ENCODE measurements at regions not wholly inside any gene's neighbourhood (a gene's known extent, or its start where the extent isn't known, plus 50 kb on each side); places are given as distances from the start of the nearest gene placed in this dataset.

- DNase-seq (ENCODE audit: low spot score) = no peak
- TF ChIP-seq, protein P1, sequence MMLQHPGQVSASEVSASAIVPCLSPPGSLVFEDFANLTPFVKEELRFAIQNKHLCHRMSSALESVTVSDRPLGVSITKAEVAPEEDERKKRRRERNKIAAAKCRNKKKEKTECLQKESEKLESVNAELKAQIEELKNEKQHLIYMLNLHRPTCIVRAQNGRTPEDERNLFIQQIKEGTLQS (IDR thresholded peaks at IDR 0.05) = no peak
- no peak for TF ChIP-seq TAF1 (conservative IDR thresholded peaks at IDR 0.05)
- TF ChIP-seq SP1 (IDR thresholded peaks at IDR 0.05) = no peak
- no peak for TF ChIP-seq GABPA (IDR thresholded peaks at IDR 0.05 in 1 of 2, conservative IDR thresholded peaks at IDR 0.05 in 1 of 2)
- no peak for TF ChIP-seq FOXA1 (IDR thresholded peaks at IDR 0.05)
- no peak for TF ChIP-seq JUND (IDR thresholded peaks at IDR 0.05)
- TF ChIP-seq REST (IDR thresholded peaks at IDR 0.05) = no peak
- TF ChIP-seq, protein P2, sequence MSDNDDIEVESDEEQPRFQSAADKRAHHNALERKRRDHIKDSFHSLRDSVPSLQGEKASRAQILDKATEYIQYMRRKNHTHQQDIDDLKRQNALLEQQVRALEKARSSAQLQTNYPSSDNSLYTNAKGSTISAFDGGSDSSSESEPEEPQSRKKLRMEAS (IDR thresholded peaks at IDR 0.05) = no peak
- TF ChIP-seq RXRA (IDR thresholded peaks at IDR 0.05) = no peak
- no peak for TF ChIP-seq YY1 (IDR thresholded peaks at IDR 0.05)
- TF ChIP-seq EGR1 (IDR thresholded peaks at IDR 0.05; ENCODE audit: low read depth in 2 of 2) = no peak
- TF ChIP-seq NR2F2 (IDR thresholded peaks at IDR 0.05) = no peak
- no peak for TF ChIP-seq FOXA2 (IDR thresholded peaks at IDR 0.05)
- TF ChIP-seq HNF4A (conservative IDR thresholded peaks at IDR 0.05) = no peak
- TF ChIP-seq, protein P3, sequence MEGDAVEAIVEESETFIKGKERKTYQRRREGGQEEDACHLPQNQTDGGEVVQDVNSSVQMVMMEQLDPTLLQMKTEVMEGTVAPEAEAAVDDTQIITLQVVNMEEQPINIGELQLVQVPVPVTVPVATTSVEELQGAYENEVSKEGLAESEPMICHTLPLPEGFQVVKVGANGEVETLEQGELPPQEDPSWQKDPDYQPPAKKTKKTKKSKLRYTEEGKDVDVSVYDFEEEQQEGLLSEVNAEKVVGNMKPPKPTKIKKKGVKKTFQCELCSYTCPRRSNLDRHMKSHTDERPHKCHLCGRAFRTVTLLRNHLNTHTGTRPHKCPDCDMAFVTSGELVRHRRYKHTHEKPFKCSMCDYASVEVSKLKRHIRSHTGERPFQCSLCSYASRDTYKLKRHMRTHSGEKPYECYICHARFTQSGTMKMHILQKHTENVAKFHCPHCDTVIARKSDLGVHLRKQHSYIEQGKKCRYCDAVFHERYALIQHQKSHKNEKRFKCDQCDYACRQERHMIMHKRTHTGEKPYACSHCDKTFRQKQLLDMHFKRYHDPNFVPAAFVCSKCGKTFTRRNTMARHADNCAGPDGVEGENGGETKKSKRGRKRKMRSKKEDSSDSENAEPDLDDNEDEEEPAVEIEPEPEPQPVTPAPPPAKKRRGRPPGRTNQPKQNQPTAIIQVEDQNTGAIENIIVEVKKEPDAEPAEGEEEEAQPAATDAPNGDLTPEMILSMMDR (IDR thresholded peaks at IDR 0.05; ENCODE audit: low read depth, low read length, missing input control) = no peak
- Histone ChIP-seq H3K27me3 (ENCODE audit: control insufficient read depth in 4 of 4, insufficient read depth in 4 of 4, low read length in 3 of 4) (no peaks in the 10 kb centered on the region), H3K4me3 (ENCODE audit: low read depth in 1 of 3, low read length in 3 of 3) (no peak overlapping the region), H3K36me3 (ENCODE audit: control insufficient read depth in 4 of 4, insufficient read depth in 3 of 4, low read depth in 1 of 4, low read length in 3 of 4) (no peaks in the 10 kb centered on the region), H3K4me1 (ENCODE audit: control insufficient read depth in 4 of 4, insufficient read depth in 4 of 4, low read length in 3 of 4) (no peaks in the 10 kb centered on the region), H3K9ac (ENCODE audit: low read depth in 1 of 2, low read length in 2 of 2) (no peak overlapping the region), H3K9me3 (ENCODE audit: control insufficient read depth in 4 of 4, low read length in 3 of 4) (no peaks in the 10 kb centered on the region), H3K27ac (ENCODE audit: low read depth in 1 of 2, low read length in 2 of 2) (no peak overlapping the region)
- 81% methylated on average over 3 of the region's 3 CpGs for WGBS
These were observed 86.8 kb upstream of the NEDD4L start for GRCh38 chr18:57957210-57957609.

GRCh38 chr18:57956491-57956890 is 87.5 kb upstream of the NEDD4L start:
- DNase-seq (ENCODE audit: low spot score) = no peak

More at GRCh38 chr18:57956491-57956890, 87.5 kb upstream of the NEDD4L start:
- Histone ChIP-seq H3K4me3 (ENCODE audit: low read depth in 1 of 3, low read length in 3 of 3) (no peak overlapping the region), H3K27me3 (ENCODE audit: control insufficient read depth in 4 of 4, insufficient read depth in 4 of 4, low read length in 3 of 4) (no peaks in the 10 kb centered on the region), H3K36me3 (ENCODE audit: control insufficient read depth in 4 of 4, insufficient read depth in 3 of 4, low read depth in 1 of 4, low read length in 3 of 4) (no peaks in the 10 kb centered on the region), H3K4me1 (ENCODE audit: control insufficient read depth in 4 of 4, insufficient read depth in 4 of 4, low read length in 3 of 4) (no peaks in the 10 kb centered on the region), H3K9ac (ENCODE audit: low read depth in 1 of 2, low read length in 2 of 2) (no peak overlapping the region), H3K27ac (ENCODE audit: low read depth in 1 of 2, low read length in 2 of 2) (no peak overlapping the region), H3K9me3 (ENCODE audit: control insufficient read depth in 4 of 4, low read length in 3 of 4) (no peaks in the 10 kb centered on the region)
- TF ChIP-seq RAD21 (IDR thresholded peaks at IDR 0.05) (no peak), JUND (IDR thresholded peaks at IDR 0.05) (no peak), HNF4A (conservative IDR thresholded peaks at IDR 0.05) (no peak), FOXA1 (IDR thresholded peaks at IDR 0.05) (no peak), SP1 (IDR thresholded peaks at IDR 0.05) (no peak), NR2F2 (IDR thresholded peaks at IDR 0.05) (no peak), RXRA (IDR thresholded peaks at IDR 0.05) (no peak)
- 63% methylated on average over 3 of the region's 3 CpGs for WGBS

Data from liver (tissue), 8 donors.